ENCODE measurements at regions not wholly inside any gene's neighbourhood (a gene's known extent, or its start where the extent isn't known, plus 50 kb on each side); places are given as distances from the start of the nearest gene placed in this dataset.

GRCh38 chr4:37051866-37052265, 192.7 kb upstream of the NWD2 start:
- TF ChIP-seq CTCF (IDR thresholded peaks at IDR 0.05; ENCODE audit: low read depth, low read length), result no peak
- no peak for TF ChIP-seq EZH2phosphoT487 (IDR thresholded peaks at IDR 0.05; ENCODE audit: low read depth)
